ENCODE measurements at regions not wholly inside any gene's neighbourhood (a gene's known extent, or its start where the extent isn't known, plus 50 kb on each side); places are given as distances from the start of the nearest gene placed in this dataset.
"Not testable (repeated sequence)": the region's sequence is repeated elsewhere in the genome, so short reads cannot be mapped to it uniquely, and the experiment has no call there.

GRCh38 chr2:87636246-87636645, 111.6 kb upstream of the PLGLB2 start:
- TF ChIP-seq MZF1 (tag by site-specific recombination; IDR thresholded peaks at IDR 0.05; ENCODE audit: borderline replicate concordance); ZNF544 (tag by site-specific recombination; IDR thresholded peaks at IDR 0.05): not testable (repeated sequence)
